ENCODE measurements at regions not wholly inside any gene's neighbourhood (a gene's known extent, or its start where the extent isn't known, plus 50 kb on each side); places are given as distances from the start of the nearest gene placed in this dataset.

GRCh38 chrX:93428497-93428896 is 244.9 kb downstream of the NAP1L3 start:
- H3K27ac ChIP-seq, result no peak overlapping the region
- no peaks in the 10 kb centered on the region for H3K4me1 ChIP-seq
- H3K4me3 ChIP-seq, result no peak overlapping the region
- no peak for DNase-seq
- no peak for TF ChIP-seq CTCF (IDR thresholded peaks at IDR 0.05)
- no peak for TF ChIP-seq POLR2A (IDR thresholded peaks at IDR 0.05)
- H3K36me3 ChIP-seq, result no peaks in the 10 kb centered on the region
- H3K27me3 ChIP-seq, result no peaks in the 10 kb centered on the region
- H3K9me3 ChIP-seq, result no peaks in the 10 kb centered on the region
- intact Hi-C loops (cut with DNase I), result no loop called here
- 80 to 85% (median 83%) methylated on average over 3 of the region's 3 CpGs for WGBS, 4 donors
- ATAC-seq, result no peak

GRCh38 chrX:93422693-93423092 is 250.7 kb downstream of the NAP1L3 start:
- DNase-seq, result no peak
- 11 to 19% (median 17%) methylated on average over 6 of the region's 6 CpGs for WGBS, 4 donors
- H3K9me3 ChIP-seq, result no peaks in the 10 kb centered on the region
- H3K4me1 ChIP-seq, result no peaks in the 10 kb centered on the region
- H3K4me3 ChIP-seq, result no peak overlapping the region
- TF ChIP-seq POLR2A (IDR thresholded peaks at IDR 0.05) (no peak), CTCF (IDR thresholded peaks at IDR 0.05) (peak in 9 of 12 donors; percentile 8 to 48 (median 25))
- no peak for ATAC-seq
- H3K27me3 ChIP-seq, result peaks cover 0 to 9% (median 0%) of the 10 kb centered on the region in 9 donors
- no peaks in the 10 kb centered on the region for H3K36me3 ChIP-seq
- intact Hi-C loops (cut with DNase I), result no loop called here
- no peak overlapping the region for H3K27ac ChIP-seq

DNA sequence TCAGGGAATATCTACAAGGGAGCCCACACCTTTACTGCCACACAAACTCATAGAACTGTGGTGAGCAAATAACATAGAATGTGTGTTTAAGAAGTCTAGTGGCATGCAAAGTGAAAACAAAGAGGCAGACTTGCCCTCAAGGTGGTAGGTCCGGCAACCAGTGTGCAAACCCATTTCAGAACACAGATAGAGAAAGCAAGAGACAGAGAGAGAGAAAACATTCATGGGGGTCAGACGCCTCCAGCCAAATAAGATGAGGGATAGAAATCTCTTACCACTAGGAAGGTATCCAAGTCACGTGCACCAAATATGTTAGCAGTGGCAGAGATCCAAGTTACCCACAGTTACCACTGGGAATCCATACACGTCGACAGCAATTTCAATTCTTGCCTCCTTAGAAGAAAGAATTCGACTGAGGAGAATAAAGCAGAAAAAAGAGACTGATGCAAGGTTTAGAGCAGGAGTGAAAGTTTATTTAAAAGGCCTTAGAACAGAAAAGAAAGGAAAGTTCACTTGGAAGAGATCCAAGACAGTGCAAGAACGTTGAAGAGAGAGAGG is 252.8 kb downstream of the NAP1L3 start:
- no peak overlapping the region for H3K27ac ChIP-seq
- H3K9me3 ChIP-seq, result no peaks in the 10 kb centered on the region
- H3K36me3 ChIP-seq, result no peaks in the 10 kb centered on the region
- TF ChIP-seq POLR2A (IDR thresholded peaks at IDR 0.05) (no peak), CTCF (IDR thresholded peaks at IDR 0.05) (no peak)
- intact Hi-C loops (cut with DNase I), result no loop called here
- no peak overlapping the region for H3K4me3 ChIP-seq
- peaks cover 0 to 9% (median 0%) of the 10 kb centered on the region in 9 donors for H3K27me3 ChIP-seq
- whole genome bisulfite sequencing, 4 donors, result 36 to 46% (median 42%) methylated on average over 7 of the region's 7 CpGs
- DNase-seq, result no peak
- no peaks in the 10 kb centered on the region for H3K4me1 ChIP-seq
- no peak for ATAC-seq

GRCh38 chrX:93420090-93420489 is 253.3 kb downstream of the NAP1L3 start:
- Histone ChIP-seq H3K4me1 (no peaks in the 10 kb centered on the region), H3K27ac (no peak overlapping the region), H3K4me3 (no peak overlapping the region), H3K27me3 (peaks cover 0 to 9% (median 0%) of the 10 kb centered on the region in 9 donors), H3K36me3 (no peaks in the 10 kb centered on the region), H3K9me3 (no peaks in the 10 kb centered on the region)
- intact Hi-C loops (cut with DNase I), result no loop called here
- no peak for TF ChIP-seq POLR2A (IDR thresholded peaks at IDR 0.05)
- no peak for TF ChIP-seq CTCF (IDR thresholded peaks at IDR 0.05)
- ATAC-seq (no peak), DNase-seq (no peak)
- WGBS, 4 donors, result 44 to 58% (median 47%) methylated on average over 2 of the region's 2 CpGs
